Stimulated activated CD8-positive, alpha-beta memory T cell treated with anti-CD3 and anti-CD28 coated beads, Interleukin-7, amount 100 ng/mL, for 4 hours (primary cell): ENCODE measurements at regions not wholly inside any gene's neighbourhood (a gene's known extent, or its start where the extent isn't known, plus 50 kb on each side); places are given as distances from the start of the nearest gene placed in this dataset.
"Not testable (repeated sequence)": the region's sequence is repeated elsewhere in the genome, so short reads cannot be mapped to it uniquely, and the experiment has no call there.

ENCODE experiments used
- DNase-seq, 2 donors: peaks; one replicate each; pipeline ENCODE4 v3.0.0-alpha.2; 2020; ENCODE audit warnings: low read depth in 2 of 2

GRCh38 chr5:39618391-39618790 lies 193.6 kb upstream of the DAB2 start:
- DNase-seq: no peak

DNA sequence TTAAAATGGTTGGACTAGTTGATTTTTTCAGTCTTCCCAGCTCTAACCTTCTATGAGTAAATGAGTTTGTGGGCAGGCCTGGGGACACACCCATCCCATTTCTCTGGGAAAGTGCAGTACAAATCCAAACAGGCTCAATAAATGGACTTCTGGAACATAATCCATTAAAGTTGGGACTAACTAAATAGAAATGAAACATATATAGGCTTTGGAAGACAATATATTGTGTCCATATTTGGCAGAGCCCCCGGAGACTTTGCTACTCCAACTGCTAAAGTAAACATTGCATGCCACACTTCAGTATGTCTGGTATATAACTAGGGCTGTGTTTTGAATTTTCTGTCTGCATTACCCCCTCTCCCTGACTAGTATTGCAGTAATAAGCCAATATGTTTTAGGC lies 191.4 kb upstream of the DAB2 start:
- no peak for DNase-seq

DNA sequence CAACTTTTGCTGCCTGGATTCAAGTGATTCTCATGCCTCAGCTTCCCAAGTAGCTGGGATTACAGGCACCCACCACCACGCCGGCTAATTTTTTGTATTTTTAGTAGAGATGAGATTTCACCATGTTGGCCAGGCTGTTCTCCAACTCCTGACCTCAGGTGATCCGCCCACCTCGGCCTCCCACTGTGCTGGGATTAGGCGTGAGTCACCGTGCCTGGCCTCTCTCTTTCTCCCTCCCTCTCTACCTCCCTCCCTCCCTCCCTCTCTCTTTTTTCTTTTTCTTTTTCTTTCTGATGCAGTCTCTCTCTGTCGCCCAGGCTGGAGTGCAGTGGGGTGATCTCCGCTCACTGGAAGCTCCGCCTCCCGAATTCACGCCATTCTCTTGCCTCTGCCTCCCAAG lies 186.3 kb upstream of the DAB2 start:
- DNase-seq: not testable (repeated sequence)

GRCh38 chr5:39608024-39608423 lies 183.2 kb upstream of the DAB2 start:
- DNase-seq: no peak

GRCh38 chr5:39606591-39606990 lies 181.8 kb upstream of the DAB2 start:
- DNase-seq: no peak

- DNase-seq: no peak
These were observed 181.1 kb upstream of the DAB2 start for GRCh38 chr5:39605588-39606575.

DNA sequence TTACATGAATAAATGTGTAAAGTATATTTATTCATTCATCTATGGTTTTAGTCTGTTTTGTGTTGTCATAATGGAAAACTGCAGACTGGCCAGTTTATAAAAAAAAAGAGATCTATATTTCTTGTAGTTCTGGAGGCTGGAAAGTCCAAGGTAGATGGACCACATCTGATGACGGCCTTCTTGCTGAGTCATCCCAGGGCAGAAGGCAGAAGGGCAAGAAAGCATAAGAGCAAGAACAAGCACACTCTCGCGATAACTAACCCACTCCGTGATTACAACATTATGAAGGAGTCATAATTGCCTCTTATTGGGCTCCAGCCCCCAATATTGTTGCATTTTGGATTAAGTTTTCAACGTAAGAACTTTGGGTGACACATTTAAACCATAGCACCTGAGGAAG lies 180.4 kb upstream of the DAB2 start:
- no peak for DNase-seq

- no peak for DNase-seq
These were observed 179.7 kb upstream of the DAB2 start for GRCh38 chr5:39604491-39604890.

DNA sequence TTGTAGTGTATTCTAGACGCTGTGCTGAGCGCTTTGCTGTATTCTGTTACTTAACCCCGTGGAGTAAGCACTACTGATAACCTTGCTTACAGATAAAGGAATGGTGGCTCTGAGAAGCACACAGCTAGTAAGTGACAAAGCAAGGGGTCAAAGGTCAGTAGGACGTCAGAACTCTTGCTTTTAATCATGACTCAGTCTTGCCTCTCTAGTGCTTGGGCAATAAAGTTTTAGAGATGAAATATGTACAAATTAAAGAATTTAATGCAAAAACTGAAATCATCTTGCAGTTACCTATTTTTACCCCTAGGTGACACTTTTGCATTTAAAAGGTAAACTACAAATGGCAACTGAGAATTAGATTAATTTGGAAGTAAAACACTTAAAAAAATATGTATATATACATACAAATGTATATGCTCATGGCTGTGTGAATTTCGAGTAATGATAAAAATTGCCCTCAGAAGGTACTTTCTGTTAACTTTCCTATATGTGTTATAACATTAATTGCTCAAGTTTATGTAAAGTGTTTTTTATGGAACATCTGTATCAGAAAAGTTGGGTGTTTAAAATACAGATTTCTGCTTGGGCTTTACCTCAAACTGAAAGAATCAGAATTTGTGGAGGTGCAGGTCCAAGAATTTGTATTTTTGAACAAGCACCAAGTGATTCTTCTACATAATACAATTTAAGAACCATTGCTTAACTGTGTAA lies 175.1 kb upstream of the DAB2 start:
- DNase-seq: no peak

DNA sequence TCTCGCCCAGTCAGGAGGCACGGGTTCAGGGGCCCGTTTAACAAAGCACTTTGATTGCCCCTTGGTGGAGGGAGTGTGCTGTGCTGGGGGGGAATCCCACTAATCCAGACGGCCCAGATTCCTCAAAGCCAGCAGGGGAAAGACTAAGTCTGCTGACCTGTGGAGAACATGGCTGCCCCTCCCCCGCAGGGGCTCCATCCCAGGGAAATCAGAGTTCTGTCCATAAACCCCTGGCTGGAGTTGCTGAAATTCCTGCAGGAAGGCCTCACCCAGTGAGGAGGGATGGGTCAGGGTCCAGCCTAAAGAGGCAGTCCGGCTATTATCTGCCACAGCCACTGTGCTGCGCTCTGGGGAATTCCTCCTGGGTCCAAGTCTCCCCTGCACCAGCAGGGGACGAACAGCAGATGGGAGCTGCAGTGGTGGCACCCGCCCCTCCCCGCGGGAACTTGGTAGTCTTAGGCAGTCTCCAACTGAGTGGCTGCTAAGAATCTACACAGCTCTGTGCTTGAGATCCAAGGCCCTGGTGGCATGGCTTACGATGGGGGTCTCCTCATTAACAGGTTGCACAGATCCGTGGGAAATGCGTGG lies 174.0 kb upstream of the DAB2 start:
- DNase-seq: no peak

GRCh38 chr5:39588179-39588578 lies 163.4 kb upstream of the DAB2 start:
- DNase-seq: no peak

GRCh38 chr5:39587675-39588074 lies 162.9 kb upstream of the DAB2 start:
- DNase-seq: no peak

DNA sequence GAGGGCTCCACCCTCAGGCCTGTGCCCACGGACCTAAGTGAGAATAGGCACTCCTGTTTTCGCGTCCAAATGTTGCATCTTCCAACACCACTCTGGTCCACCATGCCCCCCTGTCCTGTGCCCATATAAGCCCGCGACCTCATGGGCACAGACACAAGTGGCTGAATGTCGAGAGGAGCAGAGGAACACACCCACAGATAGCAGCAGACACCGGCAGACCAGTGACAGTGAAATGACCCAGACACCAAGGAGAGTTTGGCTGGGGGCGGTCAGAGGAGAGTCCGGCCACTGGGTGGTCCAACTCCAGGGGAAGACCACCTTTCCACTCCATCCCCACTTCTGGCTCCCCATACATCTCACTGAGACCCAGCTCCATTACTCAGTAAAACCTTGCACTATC lies 161.4 kb upstream of the DAB2 start:
- no peak for DNase-seq

GRCh38 chr5:39584927-39585326 lies 160.1 kb upstream of the DAB2 start:
- no peak for DNase-seq

DNA sequence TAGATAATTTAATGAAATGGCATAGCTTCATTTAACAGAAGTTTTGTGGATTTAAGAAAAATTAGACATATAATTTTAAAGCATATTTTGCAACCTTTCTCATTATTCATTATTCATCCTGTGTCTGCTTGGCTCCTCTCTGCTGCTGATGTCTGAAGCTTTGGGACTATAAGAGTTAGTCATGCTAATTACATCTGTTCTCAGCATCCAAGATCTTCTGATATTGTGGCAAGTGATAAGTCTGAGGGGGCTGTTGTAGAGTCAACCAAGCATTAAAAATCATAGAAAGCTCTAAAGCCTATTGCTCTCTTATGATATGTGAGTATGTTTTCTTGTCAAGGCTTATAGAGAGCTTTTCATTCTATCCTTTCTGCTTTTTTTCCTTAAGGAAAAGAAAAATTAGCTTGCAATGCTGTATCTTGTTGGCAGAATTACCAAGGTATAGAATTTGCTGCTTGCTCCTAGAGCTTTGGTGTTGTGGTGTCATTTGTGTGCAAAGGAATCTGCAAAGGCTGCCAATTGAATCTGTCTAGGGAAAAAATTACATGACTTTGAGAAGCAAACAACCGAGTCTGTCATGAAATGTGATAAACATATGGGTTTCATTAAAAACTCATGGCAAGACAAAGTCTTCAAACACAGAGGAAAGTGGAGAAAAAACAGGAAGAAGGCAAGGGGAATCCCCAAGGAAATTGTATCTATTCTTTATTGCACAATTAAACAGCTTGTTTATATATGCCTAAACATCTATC lies 156.1 kb upstream of the DAB2 start:
- no peak for DNase-seq

- no peak for DNase-seq
These were observed 155.0 kb upstream of the DAB2 start for GRCh38 chr5:39579750-39580149.

GRCh38 chr5:39578887-39579497 lies 154.2 kb upstream of the DAB2 start:
- no peak for DNase-seq

- no peak for DNase-seq
These were observed 152.7 kb upstream of the DAB2 start for GRCh38 chr5:39577529-39577928.

DNA sequence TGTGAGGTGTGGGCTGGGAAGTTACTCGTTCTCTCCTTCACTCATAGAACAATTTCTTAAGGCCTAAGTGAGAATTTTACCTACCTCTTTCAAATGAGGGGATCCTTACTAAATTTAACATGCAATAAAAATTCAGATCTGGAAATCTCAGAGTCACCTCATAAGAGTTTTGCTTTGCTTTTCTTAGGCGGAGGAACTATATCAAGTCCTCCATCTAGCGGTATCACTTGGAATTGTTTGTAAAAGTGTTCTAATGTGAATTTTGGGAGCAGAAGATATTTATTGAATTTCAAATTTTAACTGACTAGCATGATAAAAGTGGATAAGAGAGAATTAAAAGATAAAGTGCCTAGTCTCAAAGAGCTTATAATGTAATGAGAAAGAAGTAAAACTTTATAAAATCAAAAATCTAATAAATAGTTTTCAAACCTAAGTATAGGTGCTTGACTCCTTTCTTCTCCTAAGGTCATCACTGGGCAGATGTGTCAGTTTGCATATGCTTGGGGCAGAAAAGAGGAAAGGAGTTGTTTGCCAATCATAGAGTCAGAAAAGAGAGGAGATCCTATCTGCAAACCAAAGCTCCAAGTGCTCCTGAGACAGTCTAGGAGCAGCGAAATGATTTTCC lies 145.7 kb upstream of the DAB2 start:
- no peak for DNase-seq

- no peak for DNase-seq
These were observed 145.1 kb upstream of the DAB2 start for GRCh38 chr5:39569857-39570256.

GRCh38 chr5:39566891-39567290 lies 142.1 kb upstream of the DAB2 start:
- no peak for DNase-seq
